ENCODE measurements at regions not wholly inside any gene's neighbourhood (a gene's known extent, or its start where the extent isn't known, plus 50 kb on each side); places are given as distances from the start of the nearest gene placed in this dataset.
"Not testable (repeated sequence)": the region's sequence is repeated elsewhere in the genome, so short reads cannot be mapped to it uniquely, and the experiment has no call there.

DNA sequence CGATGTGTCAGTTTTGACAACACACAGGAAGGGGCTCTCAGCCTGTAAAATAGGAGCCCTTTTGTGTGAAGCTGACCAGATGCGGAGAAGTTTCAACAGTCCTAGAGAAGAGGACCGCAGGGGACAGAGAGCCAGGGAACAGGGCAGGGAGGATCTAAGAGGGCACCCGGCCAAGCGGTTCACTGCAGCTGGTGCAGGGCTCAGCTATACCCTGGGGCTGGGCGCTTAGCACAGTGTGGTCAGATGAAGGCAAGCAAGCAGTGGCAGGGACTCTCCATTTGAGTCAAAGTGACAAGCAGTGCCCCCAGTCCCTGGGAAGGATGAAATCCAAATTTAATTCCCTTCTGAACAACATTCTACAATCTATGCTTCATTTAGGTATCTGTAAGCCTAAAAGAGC is 88.9 kb upstream of the PLGLB2 start:
- TF ChIP-seq POLR2AphosphoS5 (IDR thresholded peaks at IDR 0.05); POLR2A (IDR thresholded peaks at IDR 0.05; ENCODE audit: low read depth): not testable (repeated sequence)
- TF ChIP-seq, protein P1, sequence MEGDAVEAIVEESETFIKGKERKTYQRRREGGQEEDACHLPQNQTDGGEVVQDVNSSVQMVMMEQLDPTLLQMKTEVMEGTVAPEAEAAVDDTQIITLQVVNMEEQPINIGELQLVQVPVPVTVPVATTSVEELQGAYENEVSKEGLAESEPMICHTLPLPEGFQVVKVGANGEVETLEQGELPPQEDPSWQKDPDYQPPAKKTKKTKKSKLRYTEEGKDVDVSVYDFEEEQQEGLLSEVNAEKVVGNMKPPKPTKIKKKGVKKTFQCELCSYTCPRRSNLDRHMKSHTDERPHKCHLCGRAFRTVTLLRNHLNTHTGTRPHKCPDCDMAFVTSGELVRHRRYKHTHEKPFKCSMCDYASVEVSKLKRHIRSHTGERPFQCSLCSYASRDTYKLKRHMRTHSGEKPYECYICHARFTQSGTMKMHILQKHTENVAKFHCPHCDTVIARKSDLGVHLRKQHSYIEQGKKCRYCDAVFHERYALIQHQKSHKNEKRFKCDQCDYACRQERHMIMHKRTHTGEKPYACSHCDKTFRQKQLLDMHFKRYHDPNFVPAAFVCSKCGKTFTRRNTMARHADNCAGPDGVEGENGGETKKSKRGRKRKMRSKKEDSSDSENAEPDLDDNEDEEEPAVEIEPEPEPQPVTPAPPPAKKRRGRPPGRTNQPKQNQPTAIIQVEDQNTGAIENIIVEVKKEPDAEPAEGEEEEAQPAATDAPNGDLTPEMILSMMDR (IDR thresholded peaks at IDR 0.05): not testable (repeated sequence)

Measured in esophagus muscularis mucosa (tissue), 3 donors.